Suprapubic skin (tissue), 4 donors: ENCODE measurements at regions not wholly inside any gene's neighbourhood (a gene's known extent, or its start where the extent isn't known, plus 50 kb on each side); places are given as distances from the start of the nearest gene placed in this dataset.
"Not testable (repeated sequence)": the region's sequence is repeated elsewhere in the genome, so short reads cannot be mapped to it uniquely, and the experiment has no call there.

Experiments
- DNase-seq, 2 donors: peaks; one replicate each; pipeline ENCODE4 v3.0.0-alpha.2; 2019; ENCODE audit warnings: low spot score in 2 of 2
- H3K27ac ChIP-seq: fragments of 200-600 bp; sonication (generic); one replicate; pipeline ENCODE4 v1.5.1; 2019
- H3K27me3 ChIP-seq: fragments of 200-600 bp; sonication (generic); one replicate; pipeline ENCODE4 v1.5.1; 2019
- H3K36me3 ChIP-seq: fragments of 200-600 bp; sonication (generic); one replicate; pipeline ENCODE4 v1.5.1; 2019
- H3K4me1 ChIP-seq: fragments of 200-600 bp; sonication (generic); one replicate; pipeline ENCODE4 v1.5.1; 2019
- H3K4me3 ChIP-seq: fragments of 200-600 bp; sonication (generic); one replicate; pipeline ENCODE4 v1.5.1; 2019; ENCODE audit warnings: mild to moderate bottlenecking
- H3K9me3 ChIP-seq: fragments of 200-600 bp; sonication (generic); one replicate; pipeline ENCODE4 v1.5.1; 2019
- EP300 ChIP-seq: sonication (generic); formaldehyde crosslinking; IDR thresholded peaks from one replicate; pipeline ENCODE4 v1.6.1; 2017; ENCODE audit warnings: antibody characterized with exemption
- POLR2A ChIP-seq, 2 donors: fragments of 450-650 bp; IDR thresholded peaks; one replicate each; pipeline ENCODE4 v1.6.1; 2017; ENCODE audit warnings: antibody characterized with exemption in 2 of 2, mild to moderate bottlenecking in 2 of 2, moderate library complexity in 2 of 2
- POLR2AphosphoS5 ChIP-seq, 3 donors: sonication (generic); formaldehyde crosslinking; IDR thresholded peaks; one replicate each; pipeline ENCODE4 v1.6.1; 2017; ENCODE audit warnings: antibody characterized with exemption in 3 of 3
- WGBS: methylation state at CpG from one replicate; pipeline ENCODE4 v1.1.5; 2018; 5-methylcytosine and 5-hydroxymethylcytosine counted together
- TF ChIP-seq, protein P1 (sequence below), 2 donors: fragments of 200-600 bp in 1 of 2; fragments of 450-650 bp in 1 of 2; sonication (generic) in 1 of 2; IDR thresholded peaks; one replicate each; pipeline ENCODE4 v1.5.1; 2016 to 2019; ENCODE audit warnings: antibody characterized with exemption in 2 of 2, mild to moderate bottlenecking in 1 of 2, moderate library complexity in 1 of 2

DNA sequence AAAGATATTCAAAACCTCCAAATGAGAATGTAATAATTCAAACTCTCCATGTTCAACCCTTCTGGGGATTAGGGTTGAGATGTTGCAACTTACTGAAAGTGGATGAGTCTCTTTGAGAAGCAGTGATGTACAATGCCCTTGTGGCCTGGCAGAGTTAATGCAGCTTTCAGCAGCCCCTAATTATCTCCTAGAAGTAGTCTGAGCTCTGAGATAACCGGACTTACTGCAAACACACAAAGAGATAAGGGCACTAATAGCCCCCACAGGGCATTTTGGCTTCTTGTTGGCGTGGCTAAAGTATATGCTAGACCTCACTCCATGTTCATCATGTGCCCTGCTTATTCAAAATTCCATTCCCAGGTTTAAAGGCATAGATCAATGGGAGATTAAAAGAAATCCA lies 404.7 kb downstream of the NEBL start:
- Histone ChIP-seq H3K27ac (no peak overlapping the region), H3K4me1 (no peaks in the 10 kb centered on the region), H3K4me3 (no peak overlapping the region), H3K36me3 (no peaks in the 10 kb centered on the region), H3K9me3 (peaks cover 6% of the 10 kb centered on the region), H3K27me3 (no peaks in the 10 kb centered on the region)
- 29% methylated on average over 2 of the region's 2 CpGs for WGBS
- TF ChIP-seq POLR2AphosphoS5 (IDR thresholded peaks at IDR 0.05) = no peak
- no peak for TF ChIP-seq POLR2A (IDR thresholded peaks at IDR 0.05)
- no peak for TF ChIP-seq EP300
- DNase-seq = no peak

DNA sequence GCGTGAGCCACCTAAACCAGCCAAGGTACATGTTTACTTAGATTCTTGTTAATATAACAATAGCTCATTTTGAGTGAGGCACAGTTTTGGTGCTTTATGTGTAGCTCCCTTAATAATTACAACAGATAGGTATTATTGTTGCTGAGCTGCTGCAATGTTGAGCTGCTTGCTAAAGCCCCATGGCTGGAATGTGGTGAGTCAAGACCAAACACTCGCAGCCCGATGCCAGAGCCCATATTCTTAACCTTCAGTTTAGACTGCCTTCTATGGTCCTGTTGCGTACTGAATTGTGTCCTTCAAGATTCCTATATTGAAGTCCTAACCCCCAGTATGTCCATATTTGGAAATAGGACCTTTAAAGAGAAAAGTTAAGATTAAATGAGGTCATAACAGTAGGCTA lies 407.1 kb downstream of the NEBL start:
- H3K27me3 ChIP-seq = no peaks in the 10 kb centered on the region
- WGBS = 91% methylated on average over 4 of the region's 4 CpGs
- no peaks in the 10 kb centered on the region for H3K36me3 ChIP-seq
- H3K9me3 ChIP-seq = peaks cover 6% of the 10 kb centered on the region
- H3K4me1 ChIP-seq = peaks cover 4% of the 10 kb centered on the region
- TF ChIP-seq EP300 (no peak), POLR2AphosphoS5 (IDR thresholded peaks at IDR 0.05) (no peak)
- H3K4me3 ChIP-seq = no peak overlapping the region
- no peak overlapping the region for H3K27ac ChIP-seq
- no peak for DNase-seq

DNA sequence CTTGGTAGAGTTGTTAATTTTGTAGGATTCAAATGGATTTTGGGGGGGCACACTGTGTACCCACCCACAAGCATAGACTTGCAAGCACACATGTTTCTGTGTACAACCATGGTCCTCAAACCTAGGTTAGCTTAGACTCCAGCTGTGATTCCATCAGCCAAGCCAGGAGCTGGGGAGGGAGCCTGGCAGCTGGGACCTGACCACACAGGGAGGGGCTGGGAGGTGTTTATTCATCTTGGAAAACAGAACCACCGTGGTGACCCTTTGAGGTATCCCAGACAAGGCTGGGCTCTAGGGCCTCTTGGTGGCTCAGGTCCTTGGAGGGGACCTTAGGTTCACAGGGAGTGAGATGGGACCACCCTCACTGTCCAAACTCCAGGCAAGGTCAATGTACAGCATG lies 410.3 kb downstream of the NEBL start:
- DNase-seq = no peak
- no peaks in the 10 kb centered on the region for H3K9me3 ChIP-seq
- H3K4me3 ChIP-seq = no peak overlapping the region
- no peak overlapping the region for H3K27ac ChIP-seq
- no peaks in the 10 kb centered on the region for H3K27me3 ChIP-seq
- TF ChIP-seq POLR2AphosphoS5 (IDR thresholded peaks at IDR 0.05) = no peak
- no peak for TF ChIP-seq EP300
- TF ChIP-seq POLR2A (IDR thresholded peaks at IDR 0.05) = no peak
- TF ChIP-seq, protein P1, sequence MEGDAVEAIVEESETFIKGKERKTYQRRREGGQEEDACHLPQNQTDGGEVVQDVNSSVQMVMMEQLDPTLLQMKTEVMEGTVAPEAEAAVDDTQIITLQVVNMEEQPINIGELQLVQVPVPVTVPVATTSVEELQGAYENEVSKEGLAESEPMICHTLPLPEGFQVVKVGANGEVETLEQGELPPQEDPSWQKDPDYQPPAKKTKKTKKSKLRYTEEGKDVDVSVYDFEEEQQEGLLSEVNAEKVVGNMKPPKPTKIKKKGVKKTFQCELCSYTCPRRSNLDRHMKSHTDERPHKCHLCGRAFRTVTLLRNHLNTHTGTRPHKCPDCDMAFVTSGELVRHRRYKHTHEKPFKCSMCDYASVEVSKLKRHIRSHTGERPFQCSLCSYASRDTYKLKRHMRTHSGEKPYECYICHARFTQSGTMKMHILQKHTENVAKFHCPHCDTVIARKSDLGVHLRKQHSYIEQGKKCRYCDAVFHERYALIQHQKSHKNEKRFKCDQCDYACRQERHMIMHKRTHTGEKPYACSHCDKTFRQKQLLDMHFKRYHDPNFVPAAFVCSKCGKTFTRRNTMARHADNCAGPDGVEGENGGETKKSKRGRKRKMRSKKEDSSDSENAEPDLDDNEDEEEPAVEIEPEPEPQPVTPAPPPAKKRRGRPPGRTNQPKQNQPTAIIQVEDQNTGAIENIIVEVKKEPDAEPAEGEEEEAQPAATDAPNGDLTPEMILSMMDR (IDR thresholded peaks at IDR 0.05) = no peak
- H3K4me1 ChIP-seq = peaks cover 4% of the 10 kb centered on the region
- no CpG with 5 or more reads among the region's 1 CpG for WGBS
- no peaks in the 10 kb centered on the region for H3K36me3 ChIP-seq

DNA sequence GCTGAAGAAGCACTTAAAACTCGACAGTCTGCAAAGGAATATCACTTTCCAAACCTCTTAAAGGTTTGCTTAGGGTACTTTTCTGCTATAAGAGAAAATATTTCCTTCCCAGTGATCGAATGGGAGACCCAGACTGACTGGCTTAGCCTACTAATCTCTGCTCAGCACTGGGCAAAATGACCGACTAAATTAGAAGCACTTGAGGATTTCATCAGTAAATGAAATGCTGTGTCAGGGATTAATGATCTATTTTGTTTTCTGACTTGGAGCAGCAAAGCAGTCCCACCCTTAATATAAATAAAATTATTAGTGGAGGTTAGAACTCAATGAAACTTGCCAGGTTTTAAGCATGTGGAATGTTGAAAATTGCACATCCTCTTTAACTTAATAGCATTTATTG lies 411.6 kb downstream of the NEBL start:
- Histone ChIP-seq H3K9me3 (no peaks in the 10 kb centered on the region), H3K36me3 (no peaks in the 10 kb centered on the region), H3K4me1 (peaks cover 4% of the 10 kb centered on the region), H3K27me3 (no peaks in the 10 kb centered on the region), H3K4me3 (no peak overlapping the region), H3K27ac (no peak overlapping the region)
- no peak for DNase-seq
- WGBS = 46% methylated on average over 3 of the region's 3 CpGs
- no peak for TF ChIP-seq POLR2A (IDR thresholded peaks at IDR 0.05)
- TF ChIP-seq POLR2AphosphoS5 (IDR thresholded peaks at IDR 0.05) = no peak
- TF ChIP-seq, protein P1 (IDR thresholded peaks at IDR 0.05) = no peak
- no peak for TF ChIP-seq EP300

DNA sequence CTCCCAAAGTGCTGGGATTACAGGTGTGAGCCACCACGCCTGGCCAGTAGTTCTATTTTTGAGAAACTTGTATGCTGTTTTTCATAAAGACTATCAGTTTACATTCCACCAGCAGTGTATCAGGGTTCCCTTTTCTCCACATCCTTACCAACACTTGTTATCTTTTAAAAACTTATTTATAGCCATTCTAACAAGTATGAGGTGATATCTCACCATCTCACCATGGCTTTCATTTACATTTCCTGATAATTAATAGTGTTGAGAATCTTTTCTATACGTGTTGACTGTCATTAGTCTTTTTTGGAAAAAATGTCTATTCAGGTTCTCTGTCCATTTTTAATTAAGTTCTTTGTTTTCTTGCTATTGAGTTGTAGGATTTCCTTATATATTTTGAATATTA lies 416.1 kb downstream of the NEBL start:
- H3K9me3 ChIP-seq = no peaks in the 10 kb centered on the region
- peaks cover 4% of the 10 kb centered on the region for H3K4me1 ChIP-seq
- no peak for TF ChIP-seq POLR2A (IDR thresholded peaks at IDR 0.05)
- TF ChIP-seq EP300 = no peak
- TF ChIP-seq POLR2AphosphoS5 (IDR thresholded peaks at IDR 0.05) = no peak
- TF ChIP-seq, protein P1 (IDR thresholded peaks at IDR 0.05) = no peak
- H3K27ac ChIP-seq = no peak overlapping the region
- H3K4me3 ChIP-seq = no peak overlapping the region
- WGBS = 83% methylated on average over 2 of the region's 2 CpGs
- H3K27me3 ChIP-seq = no peaks in the 10 kb centered on the region
- no peaks in the 10 kb centered on the region for H3K36me3 ChIP-seq
- no peak for DNase-seq

DNA sequence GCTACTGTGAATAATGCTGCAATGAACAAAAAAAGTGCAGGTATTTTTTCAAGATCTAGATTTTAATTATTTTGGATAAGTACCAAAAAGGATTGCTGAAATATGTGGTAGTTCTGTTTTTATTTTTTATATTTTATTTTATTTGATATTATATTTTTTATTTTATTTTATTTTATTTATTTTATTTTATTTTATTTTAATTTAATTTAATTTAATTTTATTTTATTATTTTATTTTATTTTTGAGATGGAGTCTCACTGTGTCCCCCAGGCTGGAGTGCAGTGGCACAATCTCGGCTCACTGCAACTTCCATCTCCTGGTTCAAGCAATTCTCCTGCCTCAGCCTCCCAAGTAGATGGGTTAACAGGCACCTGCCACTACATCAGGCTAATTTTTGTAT lies 416.5 kb downstream of the NEBL start:
- not testable (repeated sequence) for H3K27me3 ChIP-seq, H3K9me3 ChIP-seq
- 100% methylated on average over 1 of the region's 1 CpG for WGBS

DNA sequence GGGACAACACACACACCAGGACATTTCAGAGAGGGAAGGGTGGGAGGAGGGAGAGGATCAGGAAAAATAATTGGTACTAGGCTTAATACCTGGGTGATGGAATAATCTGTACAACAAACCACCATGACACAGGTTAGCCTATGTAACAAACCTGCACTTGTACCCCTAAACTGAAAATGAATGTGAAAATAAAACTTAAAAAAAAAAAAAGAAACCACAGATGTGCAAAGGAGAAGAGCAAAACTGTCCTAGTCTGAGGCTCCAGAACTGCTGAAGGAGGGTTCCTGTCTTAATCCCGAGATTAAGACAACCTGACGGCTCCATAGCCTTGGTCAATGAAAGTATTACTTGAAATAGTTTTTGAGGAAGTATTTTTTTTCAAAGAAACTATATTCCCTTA lies 423.0 kb downstream of the NEBL start:
- TF ChIP-seq, protein P1 (IDR thresholded peaks at IDR 0.05) = no peak
- TF ChIP-seq POLR2A (IDR thresholded peaks at IDR 0.05) (no peak), POLR2AphosphoS5 (IDR thresholded peaks at IDR 0.05) (no peak), EP300 (no peak)
- no peak overlapping the region for H3K4me3 ChIP-seq
- WGBS = 73% methylated on average over 2 of the region's 2 CpGs
- H3K4me1 ChIP-seq = no peaks in the 10 kb centered on the region
- H3K27ac ChIP-seq = no peak overlapping the region
- DNase-seq = no peak
- no peaks in the 10 kb centered on the region for H3K36me3 ChIP-seq
- no peaks in the 10 kb centered on the region for H3K9me3 ChIP-seq
- no peaks in the 10 kb centered on the region for H3K27me3 ChIP-seq

More for the DNA sequence above, 416.5 kb downstream of the NEBL start:
- not testable (repeated sequence) for H3K4me1 ChIP-seq, H3K27ac ChIP-seq, H3K4me3 ChIP-seq, H3K36me3 ChIP-seq, DNase-seq
